GM12875 (cell line): ENCODE measurements at regions not wholly inside any gene's neighbourhood (a gene's known extent, or its start where the extent isn't known, plus 50 kb on each side); places are given as distances from the start of the nearest gene placed in this dataset.

Experiments used
- H3K4me3 ChIP-seq: one replicate; pipeline ENCODE4 v1.5.1; 2011; ENCODE audit warnings: low read depth, low read length, control low read depth
- TF ChIP-seq, protein P1 (sequence below): IDR thresholded peaks from 2 replicates; pipeline ENCODE4 v1.5.1; 2011; ENCODE audit warnings: low read depth, mild to moderate bottlenecking, control low read depth, inconsistent platforms, low read length, moderate library complexity, borderline replicate concordance; ENCODE audit not compliant: insufficient read depth

GRCh38 chr19:28386066-28386465 is 826.9 kb downstream of the UQCRFS1 start:
- no peak overlapping the region for H3K4me3 ChIP-seq
- TF ChIP-seq, protein P1, sequence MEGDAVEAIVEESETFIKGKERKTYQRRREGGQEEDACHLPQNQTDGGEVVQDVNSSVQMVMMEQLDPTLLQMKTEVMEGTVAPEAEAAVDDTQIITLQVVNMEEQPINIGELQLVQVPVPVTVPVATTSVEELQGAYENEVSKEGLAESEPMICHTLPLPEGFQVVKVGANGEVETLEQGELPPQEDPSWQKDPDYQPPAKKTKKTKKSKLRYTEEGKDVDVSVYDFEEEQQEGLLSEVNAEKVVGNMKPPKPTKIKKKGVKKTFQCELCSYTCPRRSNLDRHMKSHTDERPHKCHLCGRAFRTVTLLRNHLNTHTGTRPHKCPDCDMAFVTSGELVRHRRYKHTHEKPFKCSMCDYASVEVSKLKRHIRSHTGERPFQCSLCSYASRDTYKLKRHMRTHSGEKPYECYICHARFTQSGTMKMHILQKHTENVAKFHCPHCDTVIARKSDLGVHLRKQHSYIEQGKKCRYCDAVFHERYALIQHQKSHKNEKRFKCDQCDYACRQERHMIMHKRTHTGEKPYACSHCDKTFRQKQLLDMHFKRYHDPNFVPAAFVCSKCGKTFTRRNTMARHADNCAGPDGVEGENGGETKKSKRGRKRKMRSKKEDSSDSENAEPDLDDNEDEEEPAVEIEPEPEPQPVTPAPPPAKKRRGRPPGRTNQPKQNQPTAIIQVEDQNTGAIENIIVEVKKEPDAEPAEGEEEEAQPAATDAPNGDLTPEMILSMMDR: no peak

DNA sequence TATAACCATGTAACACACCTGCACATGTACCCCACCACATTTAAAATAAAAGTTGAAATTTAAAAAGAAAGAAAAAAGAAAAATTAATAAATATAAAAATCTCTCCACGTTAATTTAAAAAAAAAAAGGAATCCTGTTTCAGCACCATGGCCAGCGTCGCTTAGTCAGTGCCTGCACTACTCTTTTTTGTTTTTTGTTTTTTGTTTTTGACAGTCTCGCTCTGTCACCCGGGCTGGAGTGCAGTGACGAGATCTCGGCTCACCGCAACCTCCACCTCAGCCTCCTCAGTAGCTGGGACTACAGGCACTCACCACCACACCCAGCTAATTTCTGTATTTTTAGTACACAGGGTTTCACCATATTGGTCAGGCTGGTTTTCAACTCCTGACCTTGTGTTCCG is 835.9 kb downstream of the UQCRFS1 start:
- TF ChIP-seq, protein P1: no peak
- H3K4me3 ChIP-seq: no peak overlapping the region

GRCh38 chr19:28374971-28375370 is 838.0 kb downstream of the UQCRFS1 start:
- H3K4me3 ChIP-seq: no peak overlapping the region
- TF ChIP-seq, protein P1: no peak

DNA sequence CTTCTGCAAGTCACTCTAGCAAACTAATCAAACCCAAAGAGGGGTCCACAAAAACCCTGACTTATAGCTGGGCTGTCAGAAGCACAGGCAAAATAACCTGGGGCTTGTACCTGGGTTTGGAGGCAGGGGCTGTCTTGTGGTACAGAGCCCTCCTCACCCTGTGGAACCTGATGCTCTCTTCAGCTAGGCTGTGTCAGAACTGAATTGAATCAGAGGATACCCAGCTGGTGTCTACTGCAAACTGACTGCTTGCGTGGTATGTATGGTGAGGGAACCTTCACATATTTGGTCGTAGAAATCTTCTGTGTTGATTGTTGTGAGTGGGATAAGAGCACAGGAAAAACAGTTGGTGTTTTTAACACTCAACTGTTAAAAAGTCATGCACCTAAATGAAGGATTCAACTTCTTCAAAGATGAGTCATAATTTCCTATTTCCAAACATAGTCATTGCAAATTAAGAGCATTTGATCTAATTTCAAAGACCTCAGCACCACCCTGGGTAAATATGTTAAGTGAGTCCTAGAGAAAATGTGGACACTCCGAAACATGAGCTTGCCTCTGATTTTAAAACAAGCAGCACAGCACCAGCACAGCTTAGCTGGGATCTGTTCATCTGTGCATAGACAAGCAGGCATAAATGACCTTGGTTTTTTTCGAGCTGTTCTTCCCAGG is 840.2 kb downstream of the UQCRFS1 start:
- no peak overlapping the region for H3K4me3 ChIP-seq
- TF ChIP-seq, protein P1: no peak

GRCh38 chr19:28367146-28367545 is 845.8 kb downstream of the UQCRFS1 start:
- TF ChIP-seq, protein P1: no peak
- H3K4me3 ChIP-seq: no peak overlapping the region

- TF ChIP-seq, protein P1: no peak
- H3K4me3 ChIP-seq: no peak overlapping the region
These were observed 849.7 kb downstream of the UQCRFS1 start for GRCh38 chr19:28363254-28363653.
